ENCODE measurements at regions not wholly inside any gene's neighbourhood (a gene's known extent, or its start where the extent isn't known, plus 50 kb on each side); places are given as distances from the start of the nearest gene placed in this dataset.
A peak's percentile ranks its signal among the peaks of the same experiment; 100 is the strongest.

GRCh38 chr11:130642994-130643393, 194.5 kb downstream of the ADAMTS15 start:
- DNase-seq, result no peak

- no peak for DNase-seq
Observed at GRCh38 chr11:130644187-130644586, 195.7 kb downstream of the ADAMTS15 start.

- no peak for DNase-seq
Observed at GRCh38 chr11:130645164-130645842, 196.9 kb downstream of the ADAMTS15 start.

- DNase-seq, result no peak
Observed at GRCh38 chr11:130645843-130646197, 197.4 kb downstream of the ADAMTS15 start.

- DNase-seq, result peak; percentile 63
Observed at GRCh38 chr11:130646881-130647280, 198.4 kb downstream of the ADAMTS15 start.

- DNase-seq, result no peak
Observed at GRCh38 chr11:130647371-130647770, 198.9 kb downstream of the ADAMTS15 start.

- DNase-seq, result no peak
Observed at GRCh38 chr11:130649801-130650200, 201.4 kb downstream of the ADAMTS15 start.

- no peak for DNase-seq
Observed at GRCh38 chr11:130650456-130651030, 202.1 kb downstream of the ADAMTS15 start.

- DNase-seq, result no peak
Observed at GRCh38 chr11:130651066-130651855, 202.8 kb downstream of the ADAMTS15 start.

GRCh38 chr11:130652671-130653335, 204.4 kb downstream of the ADAMTS15 start:
- peak; percentile 63 for DNase-seq

- DNase-seq, result no peak
Observed at GRCh38 chr11:130653838-130654636, 205.6 kb downstream of the ADAMTS15 start.

GRCh38 chr11:130655300-130655699, 206.9 kb downstream of the ADAMTS15 start:
- no peak for DNase-seq

- DNase-seq, result peak; percentile 79
Observed at GRCh38 chr11:130666781-130667251, 218.4 kb downstream of the ADAMTS15 start.

- DNase-seq, result no peak
Observed at GRCh38 chr11:130668751-130669150, 220.3 kb downstream of the ADAMTS15 start.

- no peak for DNase-seq
Observed at GRCh38 chr11:130670200-130670599, 221.8 kb downstream of the ADAMTS15 start.

- peak; percentile 81 for DNase-seq
Observed at GRCh38 chr11:130671801-130672700, 223.6 kb downstream of the ADAMTS15 start.

- no peak for DNase-seq
Observed at GRCh38 chr11:130672911-130673310, 224.5 kb downstream of the ADAMTS15 start.

- no peak for DNase-seq
Observed at GRCh38 chr11:130673698-130674097, 225.3 kb downstream of the ADAMTS15 start.

- no peak for DNase-seq
Observed at GRCh38 chr11:130674686-130675308, 226.4 kb downstream of the ADAMTS15 start.

GRCh38 chr11:130675371-130675821, 227.0 kb downstream of the ADAMTS15 start:
- DNase-seq, result peak; percentile 71

All from fibroblast of skin of abdomen (primary cell).